NCI-H1417 (cell line): ENCODE measurements at regions not wholly inside any gene's neighbourhood (a gene's known extent, or its start where the extent isn't known, plus 50 kb on each side); places are given as distances from the start of the nearest gene placed in this dataset.

Source experiments
- DNase-seq, 3 experiments: peaks; one replicate each; lab custom pipeline; 2025; lab: John Stamatoyannopoulos, UW

DNA sequence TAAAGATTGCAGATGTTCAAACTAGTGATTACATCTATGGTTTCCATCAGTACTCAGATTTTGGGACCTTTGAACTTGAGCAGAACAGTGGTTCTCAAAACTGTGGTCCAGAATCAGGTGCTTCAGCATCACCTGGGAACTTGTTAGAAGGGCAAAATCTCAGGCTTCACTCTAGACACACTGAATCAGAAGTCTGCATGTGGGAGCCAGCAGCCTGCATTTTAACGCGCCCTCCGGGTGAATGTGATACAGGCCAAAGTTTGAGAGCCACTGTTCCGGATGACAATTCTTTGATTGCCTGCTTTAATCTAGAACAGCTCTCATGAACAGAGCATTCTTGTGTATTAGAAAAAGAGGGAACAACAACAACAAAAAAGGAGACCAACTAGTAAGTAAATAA, 261.7 kb downstream of the GPD2 start:
- no peak for DNase-seq

DNA sequence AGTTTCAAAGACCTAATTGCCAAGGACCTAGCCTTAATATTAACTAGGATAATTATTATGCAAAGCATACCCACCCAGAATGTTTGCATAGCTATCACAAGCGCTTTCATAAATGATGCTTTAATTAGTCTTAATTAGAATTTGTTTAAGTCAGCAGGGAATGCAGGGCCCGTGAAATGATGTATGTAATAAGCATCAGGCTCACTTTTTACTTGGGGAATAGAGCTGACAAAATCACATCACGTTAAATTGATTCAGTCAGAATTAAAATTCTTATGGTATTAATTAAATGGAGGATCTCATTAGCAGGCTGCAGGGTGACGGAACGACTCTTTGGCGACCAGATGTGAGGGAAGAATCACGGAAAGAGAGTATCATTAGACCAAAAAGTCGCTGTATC, 264.5 kb downstream of the GPD2 start:
- no peak for DNase-seq

DNA sequence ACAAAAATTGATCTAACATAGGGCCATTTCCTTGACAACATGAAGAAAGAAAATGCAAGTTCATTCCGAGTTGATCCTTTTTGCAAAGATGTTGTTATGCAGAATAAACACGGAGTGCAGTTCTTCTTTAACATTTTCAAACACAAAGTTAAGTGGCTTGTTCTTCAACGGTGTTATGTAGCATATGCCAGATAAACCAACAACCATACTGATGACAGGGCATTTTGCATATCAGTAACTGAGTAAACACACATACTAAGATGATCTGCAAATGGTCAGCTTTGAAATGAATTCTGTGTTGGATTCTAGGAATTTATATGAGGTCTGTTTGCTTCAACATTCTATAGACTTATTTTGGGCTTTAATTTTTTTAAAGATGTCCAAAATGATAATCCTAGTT, 266.4 kb downstream of the GPD2 start:
- DNase-seq, result no peak

DNA sequence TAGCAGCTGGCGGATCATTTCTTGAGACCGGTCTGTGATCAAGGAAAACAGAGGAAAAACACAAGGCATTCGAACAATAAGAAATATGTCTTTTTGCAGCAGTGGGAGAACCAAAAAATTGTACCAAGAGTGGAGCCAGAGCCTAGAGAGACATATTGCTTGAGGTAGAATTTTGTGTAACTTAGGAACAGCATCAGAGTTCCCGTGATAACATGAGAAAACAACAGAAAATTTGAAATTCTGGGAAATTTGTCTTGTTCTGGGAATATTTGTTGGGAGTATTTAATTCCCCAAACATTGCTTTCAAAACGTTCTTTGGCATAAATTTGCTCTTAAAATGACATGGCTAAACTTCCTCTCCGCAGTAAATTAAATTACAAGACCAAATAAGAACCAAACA, 267.5 kb downstream of the GPD2 start:
- no peak for DNase-seq

DNA sequence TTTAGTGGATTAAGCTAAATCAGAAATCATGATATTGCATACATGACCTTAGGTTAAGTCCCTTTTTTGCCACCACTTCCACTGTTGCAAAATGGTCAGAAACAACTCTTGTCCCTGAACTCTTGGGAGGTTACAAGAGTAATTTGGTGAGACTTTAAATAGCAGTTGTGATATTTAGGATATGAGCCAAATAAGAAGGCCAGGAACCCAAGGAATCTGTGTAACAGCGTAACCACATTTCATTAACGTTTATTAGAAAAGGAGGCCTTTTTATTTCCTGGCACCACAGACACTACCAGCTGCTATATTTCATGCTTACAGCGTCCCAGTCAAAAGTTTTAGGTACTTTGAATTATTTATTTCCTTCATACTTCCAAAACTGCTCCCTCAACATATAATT, 268.0 kb downstream of the GPD2 start:
- DNase-seq, result no peak

DNA sequence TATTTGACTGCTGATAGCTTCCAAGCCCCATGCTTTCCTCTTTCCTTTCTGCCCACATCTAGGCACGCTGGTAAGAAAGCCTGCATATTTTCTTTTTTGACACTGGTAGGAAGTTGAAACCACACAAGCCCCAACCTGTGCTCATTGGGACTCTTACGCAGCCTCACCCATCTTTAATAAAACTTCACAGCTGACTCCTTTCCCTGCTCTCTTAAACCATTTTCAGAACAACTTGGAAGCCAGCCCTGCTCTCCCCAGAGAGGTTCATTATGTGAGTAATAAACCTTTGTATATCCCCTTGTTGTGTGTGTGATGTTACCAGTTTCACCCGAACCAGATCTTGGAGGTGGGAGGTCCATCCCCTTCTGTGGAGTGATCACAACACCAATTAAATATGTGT, 268.4 kb downstream of the GPD2 start:
- DNase-seq, result no peak

DNA sequence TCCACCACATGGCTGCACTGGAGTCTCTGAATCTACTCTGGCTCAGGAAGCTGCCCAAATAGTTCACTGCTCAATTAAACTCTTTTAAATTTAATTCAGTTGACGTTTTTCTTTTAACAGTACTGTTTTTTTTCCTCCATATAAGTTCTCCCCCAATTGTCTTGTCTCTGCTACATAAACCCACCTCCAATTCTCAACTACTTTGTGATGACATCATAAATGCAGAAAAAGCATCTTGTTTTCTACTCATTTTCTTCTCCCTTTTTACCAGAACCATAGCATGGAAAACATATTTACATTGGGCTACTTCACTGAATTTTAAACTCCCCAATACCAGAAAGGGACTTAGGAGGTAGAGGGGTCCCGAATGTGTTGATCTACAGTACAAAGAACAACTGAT, 270.4 kb downstream of the GPD2 start:
- no peak for DNase-seq

DNA sequence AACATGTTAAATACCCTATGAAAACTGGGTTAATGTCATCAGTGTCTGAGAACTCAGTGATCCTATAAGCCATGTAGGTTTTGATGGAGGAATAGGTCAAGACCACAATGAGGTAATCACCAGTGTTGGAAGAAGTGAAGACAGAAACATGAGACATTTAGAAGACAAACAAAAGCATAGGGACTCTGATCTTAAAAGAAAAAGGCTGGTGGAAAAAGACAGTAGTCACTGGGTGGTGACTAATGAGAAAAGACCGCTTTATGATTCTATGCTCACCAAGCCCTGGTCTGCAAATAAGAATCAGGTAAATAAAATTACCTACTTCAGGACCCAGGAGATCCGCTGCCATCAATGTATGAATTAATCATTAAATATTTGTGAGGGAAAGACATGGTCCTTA, 271.9 kb downstream of the GPD2 start:
- DNase-seq, result no peak

DNA sequence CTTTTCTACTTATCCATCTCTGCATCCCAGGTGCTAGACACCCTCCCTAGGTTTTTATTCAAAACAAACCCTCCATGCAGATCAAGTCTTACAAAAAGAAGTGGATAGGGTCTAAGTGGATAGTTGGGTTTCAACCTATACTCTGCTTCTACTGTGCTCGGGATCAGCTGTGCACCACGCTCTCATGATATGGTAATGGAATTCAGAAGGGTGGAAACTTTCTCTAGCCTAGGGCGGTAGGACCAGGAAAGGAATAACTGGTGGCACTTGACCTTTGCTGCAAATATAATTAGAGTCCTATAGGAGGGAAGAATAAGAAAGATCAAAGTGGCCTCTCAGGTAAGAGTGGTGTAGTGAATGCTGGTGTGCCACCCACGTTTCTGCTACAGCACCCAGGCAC, 272.9 kb downstream of the GPD2 start:
- DNase-seq, result no peak

DNA sequence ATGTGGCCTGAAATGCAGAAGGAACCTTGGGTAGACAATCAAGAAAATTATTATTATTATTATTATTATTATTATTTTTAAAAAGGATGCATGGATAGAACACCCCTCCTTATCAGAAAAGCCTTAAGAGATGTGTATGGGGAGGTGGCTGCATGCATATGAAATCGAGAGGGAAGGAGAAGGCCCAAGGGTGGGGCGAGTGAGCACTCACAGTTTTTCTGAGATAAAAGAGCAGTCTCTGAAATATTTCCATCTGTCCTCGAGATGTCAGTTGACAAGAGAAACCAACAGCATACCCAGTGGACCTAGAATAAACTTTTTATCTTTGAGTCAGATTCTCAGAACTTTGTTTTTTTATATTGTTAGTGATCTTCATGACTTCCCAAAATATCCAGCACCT, 282.9 kb downstream of the GPD2 start:
- DNase-seq, result no peak

DNA sequence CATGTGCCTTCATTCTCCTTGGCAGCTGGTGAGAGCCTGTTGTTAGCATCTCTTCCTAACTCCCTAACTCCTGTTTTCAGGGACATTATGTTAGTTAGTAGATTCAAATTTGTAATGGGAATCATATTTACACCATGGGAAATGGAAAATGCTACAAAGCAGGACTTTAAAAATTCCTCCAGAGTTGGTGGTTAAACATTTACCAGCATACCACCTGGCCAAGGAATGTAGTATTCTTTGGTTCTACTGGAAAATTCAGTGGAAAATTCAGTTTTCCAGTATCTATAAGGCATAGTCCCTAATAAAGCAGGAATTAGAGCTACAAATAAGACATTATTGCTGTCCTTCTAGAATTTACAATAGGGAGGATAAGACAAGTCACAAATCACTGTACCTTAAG, 291.7 kb downstream of the GPD2 start:
- DNase-seq, result no peak

DNA sequence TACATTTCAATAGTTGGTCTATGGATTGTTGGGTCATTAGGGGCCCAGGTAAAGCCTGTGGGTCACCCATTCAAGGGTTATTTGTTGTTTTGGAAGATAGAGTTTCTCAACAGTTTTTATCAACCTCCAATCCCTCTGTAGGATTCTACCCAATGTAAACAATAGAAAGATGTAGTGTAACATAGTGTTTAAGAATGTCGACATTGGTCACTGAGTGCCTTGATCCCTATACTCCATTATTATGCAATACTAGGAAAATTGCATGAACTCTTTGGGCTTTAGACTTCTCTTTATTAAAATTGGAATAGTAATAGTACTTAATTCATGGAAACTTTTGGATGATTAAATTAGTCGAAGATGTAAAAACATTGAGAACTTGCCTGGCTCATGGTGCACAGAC, 292.1 kb downstream of the GPD2 start:
- DNase-seq, result no peak

DNA sequence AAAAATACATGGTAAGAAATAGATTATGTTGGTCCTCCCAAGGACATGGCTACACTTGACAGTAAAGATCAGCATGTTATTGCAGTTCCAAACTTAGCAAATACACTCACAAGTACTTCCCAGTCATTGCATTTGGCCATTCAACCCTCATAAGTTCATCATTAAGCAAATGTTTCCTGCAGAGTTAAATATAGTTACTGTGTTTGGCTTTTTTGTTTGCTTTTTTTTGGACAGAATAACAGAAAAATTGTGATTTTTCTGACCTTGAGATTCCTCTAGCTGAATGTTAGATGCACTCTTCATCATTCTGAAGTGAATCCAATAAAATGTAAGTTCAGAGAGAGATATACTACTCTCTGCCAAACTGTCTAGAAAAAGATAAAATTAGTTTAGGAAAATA, 295.3 kb downstream of the GPD2 start:
- DNase-seq, result no peak

DNA sequence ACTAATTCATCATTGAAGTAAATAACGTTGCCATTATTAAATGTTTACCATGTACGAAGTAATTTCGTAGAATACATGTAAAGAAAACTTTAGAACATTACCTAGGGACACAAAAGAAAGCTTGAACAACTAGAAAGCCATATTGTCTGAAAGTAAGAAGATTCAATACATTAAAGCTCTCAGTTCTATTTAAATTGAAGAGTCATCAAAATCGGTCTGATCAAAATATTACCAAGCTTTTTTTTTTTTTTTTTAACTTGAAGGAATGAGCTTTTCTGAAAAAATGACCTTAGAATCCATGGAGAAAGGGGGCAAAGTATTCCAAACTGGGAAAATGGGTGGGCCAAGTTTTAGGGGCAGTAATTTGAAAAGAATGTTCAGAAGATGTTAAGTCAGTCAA, 300.8 kb downstream of the GPD2 start:
- no peak for DNase-seq

DNA sequence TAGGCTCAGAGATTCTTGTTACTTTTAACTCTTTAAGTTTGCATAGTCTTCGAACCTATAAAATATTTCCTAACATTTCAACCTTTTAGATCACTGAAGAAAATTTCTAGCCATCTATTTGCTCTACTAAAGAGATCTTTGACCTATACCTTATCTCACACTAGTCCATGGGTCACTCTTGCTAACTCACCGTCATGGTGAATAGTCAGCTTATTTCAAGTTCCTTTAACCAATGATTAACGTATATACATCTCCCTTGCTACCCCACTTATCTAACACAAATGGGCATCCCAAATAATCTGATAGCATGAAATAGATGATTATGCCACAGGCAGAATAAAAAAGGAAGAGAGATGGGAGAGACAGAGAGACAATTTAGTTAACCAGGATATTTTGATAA, 303.1 kb downstream of the GPD2 start:
- no peak for DNase-seq

DNA sequence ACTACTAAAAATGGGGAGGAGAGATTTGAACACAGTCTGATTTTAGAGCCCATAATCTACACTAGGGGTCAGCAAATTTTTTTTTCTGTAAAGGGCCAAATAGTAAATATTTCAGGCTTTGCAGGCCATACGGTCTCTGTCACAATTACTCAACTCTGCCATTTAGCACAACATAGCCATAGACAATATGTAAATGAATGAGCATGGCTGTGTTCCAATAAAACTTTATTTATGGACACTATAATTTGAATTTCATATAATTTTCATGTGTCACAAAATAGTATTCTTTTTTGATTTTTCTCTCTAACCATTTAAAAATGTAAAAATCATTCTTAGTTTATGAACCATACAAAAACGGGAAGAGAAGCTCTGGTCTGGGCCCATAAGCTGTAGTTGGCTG, 309.4 kb downstream of the GPD2 start:
- DNase-seq, result no peak

DNA sequence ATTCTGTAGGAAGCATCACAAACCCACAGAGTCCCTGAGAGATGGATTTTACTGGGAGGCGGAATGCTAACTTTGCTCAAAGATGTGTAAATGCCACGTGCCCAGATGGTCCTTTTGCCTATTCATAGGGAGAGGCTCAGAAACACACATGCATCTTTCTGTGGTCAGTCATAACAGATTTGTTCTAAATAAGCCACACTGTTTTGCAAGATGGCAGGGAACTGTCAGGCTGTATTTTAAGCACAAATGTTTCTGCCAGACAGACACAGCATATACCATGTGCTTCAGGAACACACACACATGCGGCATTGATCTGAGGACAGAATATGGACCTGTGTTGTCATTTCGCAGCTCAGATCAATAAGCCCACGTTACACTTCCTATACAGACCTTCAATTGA, 312.0 kb downstream of the GPD2 start:
- DNase-seq, result no peak

DNA sequence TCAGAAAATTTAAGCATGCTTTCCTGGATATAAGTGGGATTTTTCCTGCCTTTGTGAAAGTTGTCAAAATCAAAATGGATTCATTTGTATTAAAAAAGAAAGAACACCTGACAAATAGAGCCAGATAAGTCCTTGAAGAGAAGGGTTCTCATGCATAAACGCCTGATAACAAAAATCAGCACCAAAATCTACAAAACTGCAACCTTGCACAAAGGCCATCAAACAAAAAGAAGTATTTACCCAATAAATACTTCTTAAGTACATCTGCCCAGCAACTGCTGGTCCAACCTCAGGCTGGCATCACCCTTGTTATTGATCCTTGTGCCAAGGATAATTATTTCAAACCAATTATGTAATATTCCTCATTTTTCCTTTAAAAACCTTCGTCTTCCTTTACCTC, 315.9 kb downstream of the GPD2 start:
- no peak for DNase-seq

DNA sequence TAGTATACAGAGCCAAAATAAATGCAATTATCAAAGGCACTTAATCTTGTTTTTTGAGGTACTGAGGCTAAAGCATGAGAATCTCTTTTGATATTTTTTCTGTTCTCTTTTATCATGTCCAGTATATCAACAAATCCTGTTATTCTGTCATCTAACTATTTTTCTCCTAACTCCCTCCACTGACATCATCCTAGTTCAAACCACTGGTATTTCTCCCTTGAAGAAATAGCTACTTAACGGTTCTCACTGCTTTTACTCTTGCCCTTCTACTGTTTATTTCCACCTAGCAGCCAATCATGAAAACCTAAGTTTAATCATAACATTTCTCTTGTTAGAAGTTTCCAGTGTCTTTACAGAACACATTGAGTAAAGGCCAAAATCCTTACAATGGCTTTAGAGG, 317.6 kb downstream of the GPD2 start:
- DNase-seq, result no peak

DNA sequence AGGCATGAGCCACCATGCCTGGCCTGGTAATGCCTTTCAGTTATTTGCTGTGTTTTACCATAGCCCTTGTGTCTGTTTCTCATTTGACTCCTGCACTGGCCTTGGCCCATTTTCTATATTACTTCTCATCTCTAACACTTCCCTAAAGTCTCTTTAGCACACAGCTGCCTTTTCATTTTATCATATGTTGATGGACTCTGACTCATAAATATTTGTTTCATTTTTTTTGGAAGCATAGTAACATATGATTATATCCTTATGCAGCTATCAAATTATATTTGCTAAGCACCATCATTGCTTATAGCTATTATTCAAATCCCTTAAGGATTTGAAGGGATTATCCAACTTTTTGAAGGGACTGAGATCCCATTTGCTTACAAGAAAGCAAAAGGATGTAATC, 320.3 kb downstream of the GPD2 start:
- no peak for DNase-seq

DNA sequence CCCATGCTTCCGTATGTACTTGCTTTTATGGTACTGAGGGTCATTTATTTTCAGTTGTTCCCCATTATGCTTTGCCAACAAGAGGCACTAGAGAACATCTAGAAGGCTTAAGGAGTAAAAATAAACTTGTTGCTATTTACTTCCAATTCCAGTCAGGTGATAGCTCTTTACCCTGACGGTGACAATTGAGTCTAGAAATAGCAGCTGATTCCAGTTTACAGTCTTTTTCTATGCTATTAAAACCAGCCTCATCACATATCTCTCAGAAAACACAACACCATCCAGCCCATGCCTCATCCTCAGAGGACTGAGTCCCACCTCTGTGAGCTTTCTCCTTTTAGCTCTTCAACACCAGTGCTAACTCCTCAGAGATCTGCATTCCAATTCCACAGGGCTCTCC, 327.0 kb downstream of the GPD2 start:
- DNase-seq, result no peak

DNA sequence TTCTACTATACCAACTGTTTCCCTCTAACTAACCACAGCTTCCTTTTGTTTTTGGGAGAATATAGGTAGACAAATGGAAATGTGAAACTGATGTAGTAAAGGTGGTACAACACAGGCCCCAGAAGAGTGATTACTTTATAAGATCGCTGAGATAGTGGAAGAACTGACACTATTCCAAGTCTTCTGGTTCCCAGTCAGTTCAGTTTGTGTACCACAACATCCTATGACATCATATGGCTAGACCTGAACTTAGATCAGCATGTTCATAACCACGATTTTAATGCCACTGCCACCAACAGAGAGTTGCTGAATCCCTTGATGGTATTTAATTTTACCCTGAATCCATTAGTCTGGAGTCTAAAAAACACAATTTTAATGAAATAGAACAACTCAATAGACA, 328.9 kb downstream of the GPD2 start:
- DNase-seq, result no peak

DNA sequence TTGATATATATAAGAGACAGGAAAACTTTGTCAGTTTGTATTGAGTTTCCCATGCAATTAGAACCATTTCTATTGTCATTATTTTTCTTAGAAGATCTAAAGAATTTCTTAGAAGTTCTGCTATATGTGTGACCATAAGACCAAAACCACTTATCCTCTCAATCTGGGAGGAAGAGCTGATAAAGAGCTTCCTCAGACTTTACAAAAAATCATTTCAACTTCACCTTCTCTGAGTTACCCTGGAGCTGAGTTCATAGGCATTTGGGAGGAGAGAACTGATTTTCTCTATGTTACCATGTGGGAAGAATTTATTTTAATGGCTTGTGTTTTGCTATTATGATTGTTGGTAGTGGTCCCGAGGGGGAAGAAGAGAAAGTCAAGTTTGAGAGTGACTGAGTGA, 329.3 kb downstream of the GPD2 start:
- DNase-seq, result no peak

DNA sequence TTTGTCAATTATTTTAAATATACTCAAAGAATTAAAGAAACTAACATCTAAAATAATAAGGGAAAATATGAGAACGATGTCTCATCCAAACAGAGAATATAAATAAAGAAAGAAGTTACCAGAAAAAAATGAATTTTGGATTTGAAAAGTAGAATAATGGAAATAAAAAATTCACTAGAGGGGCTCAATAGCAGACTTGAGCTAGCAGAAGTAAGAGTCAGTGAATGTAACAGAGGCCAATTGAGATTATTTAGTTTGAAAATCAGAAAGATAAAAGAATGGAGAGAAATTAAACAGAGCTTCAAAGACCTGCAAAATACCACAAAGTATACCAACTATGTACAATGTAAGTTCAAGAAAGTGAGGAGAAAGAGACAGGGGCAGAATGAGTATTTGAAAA, 333.6 kb downstream of the GPD2 start:
- no peak for DNase-seq

DNA sequence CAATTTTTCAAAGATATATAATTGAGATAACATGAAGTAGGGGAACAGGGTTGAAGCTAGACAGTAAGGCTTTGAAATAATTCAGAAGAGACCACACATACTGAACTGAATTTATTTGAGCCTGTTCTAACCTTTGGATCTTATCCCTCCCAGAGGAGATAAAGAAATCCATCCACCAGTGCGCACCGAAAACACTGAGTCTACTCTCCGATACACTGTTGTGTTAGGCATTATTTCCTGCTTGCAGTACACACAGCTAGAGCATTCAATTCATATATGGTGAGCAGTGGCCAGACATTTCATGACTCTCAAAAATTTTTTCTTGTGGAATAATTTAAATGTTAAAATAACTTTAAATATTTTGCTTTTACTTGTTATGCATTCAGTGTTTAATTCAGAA, 342.7 kb downstream of the GPD2 start:
- no peak for DNase-seq
